Trophoblast cell (in vitro differentiated cells and primary cell): ENCODE measurements at regions not wholly inside any gene's neighbourhood (a gene's known extent, or its start where the extent isn't known, plus 50 kb on each side); places are given as distances from the start of the nearest gene placed in this dataset.

Experiments
- DNase-seq, 2 donors: peaks; one replicate each; pipeline ENCODE4 v3.0.0-alpha.2; 2016
- H2AFZ ChIP-seq: 2 replicates; pipeline ENCODE4 v1.6.1; 2013; ENCODE audit warnings: low read length, moderate library complexity, mild to moderate bottlenecking; ENCODE audit not compliant: insufficient read depth, poor library complexity
- H2AK5ac ChIP-seq: 2 replicates; pipeline ENCODE4 v1.6.1; 2013; ENCODE audit warnings: mild to moderate bottlenecking, low read length
- H2BK120ac ChIP-seq: 2 replicates; pipeline ENCODE4 v1.6.1; 2013; ENCODE audit warnings: low read length, mild to moderate bottlenecking, moderate library complexity; ENCODE audit not compliant: insufficient read depth, poor library complexity
- H2BK12ac ChIP-seq: 2 replicates; pipeline ENCODE4 v1.6.1; 2013; ENCODE audit warnings: mild to moderate bottlenecking, low read length, moderate library complexity
- H2BK5ac ChIP-seq: 2 replicates; pipeline ENCODE4 v1.6.1; 2013; ENCODE audit warnings: low read length, low read depth, moderate library complexity, mild to moderate bottlenecking; ENCODE audit not compliant: poor library complexity
- H3K14ac ChIP-seq: 2 replicates; pipeline ENCODE4 v1.6.1; 2013; ENCODE audit warnings: mild to moderate bottlenecking, low read length
- H3K18ac ChIP-seq: 2 replicates; pipeline ENCODE4 v1.6.1; 2013; ENCODE audit warnings: mild to moderate bottlenecking, low read length
- H3K23ac ChIP-seq: 2 replicates; pipeline ENCODE4 v1.6.1; 2013; ENCODE audit warnings: low read length
- H3K27ac ChIP-seq: 2 replicates; pipeline ENCODE4 v1.5.1; 2013; ENCODE audit warnings: low read depth, mild to moderate bottlenecking, inconsistent platforms, low read length, moderate library complexity
- H3K27me3 ChIP-seq: 2 replicates; pipeline ENCODE4 v1.6.1; 2013; ENCODE audit warnings: inconsistent platforms, mild to moderate bottlenecking, low read length, moderate library complexity; ENCODE audit not compliant: insufficient read depth
- H3K36me3 ChIP-seq, 2 experiments: 1 replicate in 1 of 2; 2 replicates in 1 of 2; pipeline ENCODE4 v1.6.1; 2013; ENCODE audit warnings: low read length in 2 of 2, mild to moderate bottlenecking in 2 of 2, moderate library complexity in 1 of 2; ENCODE audit not compliant: insufficient read depth in 2 of 2, control insufficient read depth in 1 of 2
- H3K4ac ChIP-seq: 2 replicates; pipeline ENCODE4 v1.6.1; 2013; ENCODE audit warnings: low read depth, mild to moderate bottlenecking, low read length, moderate library complexity
- H3K4me1 ChIP-seq, 2 experiments: 1 replicate in 1 of 2; 2 replicates in 1 of 2; pipeline ENCODE4 v1.6.1; 2013; ENCODE audit warnings: low read length in 2 of 2, mild to moderate bottlenecking in 2 of 2, moderate library complexity in 1 of 2; ENCODE audit not compliant: insufficient read depth in 2 of 2, control insufficient read depth in 1 of 2
- H3K4me2 ChIP-seq: 2 replicates; pipeline ENCODE4 v1.6.1; 2013; ENCODE audit warnings: inconsistent platforms, mild to moderate bottlenecking, low read length, moderate library complexity
- H3K4me3 ChIP-seq: 2 replicates; pipeline ENCODE4 v1.5.1; 2013; ENCODE audit warnings: mild to moderate bottlenecking, low read depth, low read length, inconsistent platforms
- H3K79me1 ChIP-seq: one replicate; pipeline ENCODE4 v1.6.1; 2013; ENCODE audit warnings: low read length
- H3K79me2 ChIP-seq: 2 replicates; pipeline ENCODE4 v1.6.1; 2013; ENCODE audit warnings: low read length, mild to moderate bottlenecking; ENCODE audit not compliant: control insufficient read depth, insufficient read depth, poor library complexity
- H3K9ac ChIP-seq: 2 replicates; pipeline ENCODE4 v1.6.1; 2013; ENCODE audit warnings: mild to moderate bottlenecking, low read length
- H3K9me3 ChIP-seq: 2 replicates; pipeline ENCODE4 v1.6.1; 2013; ENCODE audit warnings: low read depth, mild to moderate bottlenecking, control low read depth, inconsistent platforms, low read length; ENCODE audit not compliant: insufficient read depth
- H4K12ac ChIP-seq: 2 replicates; pipeline ENCODE4 v1.6.1; 2013; ENCODE audit warnings: low read depth, mild to moderate bottlenecking, low read length, moderate library complexity
- H4K8ac ChIP-seq: 2 replicates; pipeline ENCODE4 v1.6.1; 2013; ENCODE audit warnings: low read depth, mild to moderate bottlenecking, low read length, moderate library complexity
- H4K91ac ChIP-seq: one replicate; pipeline ENCODE4 v1.6.1; 2013; ENCODE audit warnings: low read depth, mild to moderate bottlenecking, low read length, moderate library complexity
- WGBS: extraction: QIAGEN DNeasy Blood & Tissue Kit; methylation state at CpG from one replicate; pipeline ENCODE4 v1.1.7; 2013; ENCODE audit warnings: missing lambda C conversion rate; ENCODE audit not compliant: insufficient read length, insufficient coverage; ENCODE audit errors: extremely low coverage; 5-methylcytosine and 5-hydroxymethylcytosine counted together

DNA sequence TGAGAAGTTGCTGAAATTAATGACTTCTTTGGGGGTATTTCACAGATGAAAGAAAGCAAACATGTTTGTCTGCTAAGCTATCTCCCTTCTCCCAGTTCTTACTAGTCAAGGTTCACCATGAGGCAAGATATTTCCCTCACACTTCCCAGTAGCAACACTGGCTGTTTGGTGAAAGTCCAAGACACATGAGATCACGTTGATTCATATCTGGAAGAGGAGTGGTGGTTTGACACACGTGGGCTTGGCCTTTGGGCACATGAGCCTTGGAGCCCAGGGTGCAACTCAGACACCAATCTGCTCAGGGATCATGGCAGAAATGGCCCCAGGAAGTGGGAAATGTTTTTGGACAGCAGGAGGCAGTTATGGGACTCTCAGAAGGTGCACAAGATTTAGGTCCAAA is 66.1 kb upstream of the APCDD1 start:
- H3K4ac ChIP-seq, result no peak overlapping the region
- H4K91ac ChIP-seq, result no peak overlapping the region
- H3K27ac ChIP-seq, result no peak overlapping the region
- H2BK12ac ChIP-seq, result no peak overlapping the region
- no peak overlapping the region for H2AK5ac ChIP-seq
- no peak overlapping the region for H3K18ac ChIP-seq
- no peaks in the 10 kb centered on the region for H3K9me3 ChIP-seq
- H2BK5ac ChIP-seq, result no peak overlapping the region
- no peak overlapping the region for H3K14ac ChIP-seq
- H3K4me3 ChIP-seq, result no peak overlapping the region
- H3K79me1 ChIP-seq, result no peaks in the 10 kb centered on the region
- H3K23ac ChIP-seq, result no peak overlapping the region
- no peak overlapping the region for H3K4me2 ChIP-seq
- no peaks in the 10 kb centered on the region for H3K79me2 ChIP-seq
- no peak overlapping the region for H3K9ac ChIP-seq
- no peaks in the 10 kb centered on the region for H3K27me3 ChIP-seq
- H4K8ac ChIP-seq, result no peak overlapping the region
- no peak overlapping the region for H2BK120ac ChIP-seq
- no peak for DNase-seq
- H2AFZ ChIP-seq, result no peak overlapping the region
- no peaks in the 10 kb centered on the region for H3K36me3 ChIP-seq
- WGBS, result no CpG with 5 or more reads among the region's 2 CpGs
- H4K12ac ChIP-seq, result no peak overlapping the region
- H3K4me1 ChIP-seq, result no peaks in the 10 kb centered on the region

DNA sequence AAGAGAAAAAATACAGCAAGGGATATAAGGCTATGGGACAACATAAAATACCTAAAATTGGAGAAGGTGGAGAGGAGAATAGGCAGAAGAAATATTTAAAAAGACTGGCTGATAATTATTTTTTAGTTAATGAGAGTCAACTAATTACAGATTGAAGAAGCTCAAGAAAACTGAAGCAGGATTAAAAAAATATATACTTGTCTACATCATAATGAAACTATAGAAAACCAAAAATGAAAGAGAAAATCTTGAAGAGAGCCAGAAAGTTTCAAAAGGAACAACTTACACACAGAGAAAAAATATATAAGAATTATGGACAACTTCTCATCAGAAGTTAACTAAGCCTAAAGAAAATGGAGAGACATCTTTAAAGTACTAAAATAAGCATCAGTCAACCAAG is 62.9 kb upstream of the APCDD1 start:
- Histone ChIP-seq H2AK5ac (no peak overlapping the region), H3K36me3 (no peaks in the 10 kb centered on the region), H3K23ac (no peak overlapping the region)

GRCh38 chr18:10397004-10397403 is 57.4 kb upstream of the APCDD1 start:
- H3K36me3 ChIP-seq, result no peaks in the 10 kb centered on the region
- H3K4me3 ChIP-seq, result no peak overlapping the region
- no peak overlapping the region for H2AK5ac ChIP-seq
- H3K27ac ChIP-seq, result no peak overlapping the region
- no peak overlapping the region for H2BK5ac ChIP-seq
- H3K27me3 ChIP-seq, result peaks cover under 1% of the 10 kb centered on the region
- no peak overlapping the region for H3K4me2 ChIP-seq
- no peak overlapping the region for H2BK120ac ChIP-seq
- H3K9ac ChIP-seq, result no peak overlapping the region
- H2AFZ ChIP-seq, result no peak overlapping the region
- H4K8ac ChIP-seq, result no peak overlapping the region
- H3K18ac ChIP-seq, result no peak overlapping the region
- H3K79me2 ChIP-seq, result no peaks in the 10 kb centered on the region
- no peak for DNase-seq
- H4K12ac ChIP-seq, result no peak overlapping the region
- no peaks in the 10 kb centered on the region for H3K9me3 ChIP-seq
- WGBS, result no CpG with 5 or more reads among the region's 4 CpGs
- no peaks in the 10 kb centered on the region for H3K4me1 ChIP-seq
- H3K23ac ChIP-seq, result no peak overlapping the region
- no peak overlapping the region for H2BK12ac ChIP-seq
- H3K4ac ChIP-seq, result no peak overlapping the region
- H3K14ac ChIP-seq, result no peak overlapping the region
- H4K91ac ChIP-seq, result no peak overlapping the region
- no peaks in the 10 kb centered on the region for H3K79me1 ChIP-seq

More for the DNA sequence above, 62.9 kb upstream of the APCDD1 start:
- Histone ChIP-seq H3K14ac (no peak overlapping the region), H2BK120ac (no peak overlapping the region), H3K4ac (no peak overlapping the region), H3K79me2 (no peaks in the 10 kb centered on the region), H3K9ac (no peak overlapping the region), H3K27ac (no peak overlapping the region), H3K27me3 (no peaks in the 10 kb centered on the region), H2BK5ac (no peak overlapping the region), H2BK12ac (no peak overlapping the region), H3K18ac (no peak overlapping the region), H3K4me2 (no peak overlapping the region), H2AFZ (no peak overlapping the region), H3K9me3 (no peaks in the 10 kb centered on the region), H3K4me1 (no peaks in the 10 kb centered on the region), H4K91ac (no peak overlapping the region), H3K79me1 (no peaks in the 10 kb centered on the region), H4K8ac (no peak overlapping the region), H4K12ac (no peak overlapping the region), H3K4me3 (no peak overlapping the region)
- DNase-seq, result no peak

DNA sequence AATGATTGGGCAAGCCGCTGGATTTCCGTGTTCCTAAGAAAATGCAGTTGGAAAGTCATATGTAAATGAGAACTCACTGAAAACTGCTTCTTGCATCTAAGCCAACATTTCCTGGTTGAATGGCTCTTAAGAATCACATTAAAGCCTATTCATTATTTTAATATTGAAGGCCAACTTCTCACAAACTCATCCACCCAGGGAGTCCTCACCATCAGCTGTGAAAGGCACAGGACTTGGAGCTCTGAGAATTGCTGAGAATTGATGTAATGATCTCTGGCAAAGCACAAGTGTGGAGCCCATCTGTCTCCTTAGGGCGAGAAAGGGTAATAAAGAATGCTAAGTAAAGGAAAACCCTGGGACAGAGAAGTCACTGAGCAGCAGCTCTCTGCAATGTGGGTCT is 55.9 kb upstream of the APCDD1 start:
- Histone ChIP-seq H2BK5ac (no peak overlapping the region), H3K27ac (no peak overlapping the region)
- no CpG with 5 or more reads among the region's 3 CpGs for WGBS

More for the DNA sequence above, 55.9 kb upstream of the APCDD1 start:
- no peak overlapping the region for H3K18ac ChIP-seq
- H3K4me2 ChIP-seq, result no peak overlapping the region
- H2BK12ac ChIP-seq, result no peak overlapping the region
- H3K79me2 ChIP-seq, result no peaks in the 10 kb centered on the region
- no peaks in the 10 kb centered on the region for H3K79me1 ChIP-seq
- H3K9ac ChIP-seq, result no peak overlapping the region
- H4K91ac ChIP-seq, result no peak overlapping the region
- no peaks in the 10 kb centered on the region for H3K36me3 ChIP-seq
- no peak overlapping the region for H3K4ac ChIP-seq
- no peak for DNase-seq
- H3K4me1 ChIP-seq, result no peaks in the 10 kb centered on the region
- H3K14ac ChIP-seq, result no peak overlapping the region
- H3K4me3 ChIP-seq, result no peak overlapping the region
- H4K12ac ChIP-seq, result no peak overlapping the region
- no peak overlapping the region for H2BK120ac ChIP-seq
- no peaks in the 10 kb centered on the region for H3K9me3 ChIP-seq
- no peak overlapping the region for H3K23ac ChIP-seq
- H2AK5ac ChIP-seq, result no peak overlapping the region
- H4K8ac ChIP-seq, result no peak overlapping the region
- H3K27me3 ChIP-seq, result peaks cover 3% of the 10 kb centered on the region
- no peak overlapping the region for H2AFZ ChIP-seq
